GM21447 (cell line): ENCODE measurements at regions not wholly inside any gene's neighbourhood (a gene's known extent, or its start where the extent isn't known, plus 50 kb on each side); places are given as distances from the start of the nearest gene placed in this dataset.

Experiments
- ATAC-seq: cut with Tn5 transposase; IDR thresholded peaks from one replicate; pipeline ENCODE4 v1.9.1; 2021; ENCODE audit not compliant: unreplicated experiment

GRCh38 chr6:44500074-44500473 lies 112.6 kb downstream of the CDC5L start:
- no peak for ATAC-seq

- ATAC-seq, result no peak
Measured at GRCh38 chr6:44503471-44503870, 116.0 kb downstream of the CDC5L start.

- no peak for ATAC-seq
Measured at GRCh38 chr6:44504301-44504791, 116.8 kb downstream of the CDC5L start.

GRCh38 chr6:44505751-44506150 lies 118.2 kb downstream of the CDC5L start:
- ATAC-seq, result no peak

DNA sequence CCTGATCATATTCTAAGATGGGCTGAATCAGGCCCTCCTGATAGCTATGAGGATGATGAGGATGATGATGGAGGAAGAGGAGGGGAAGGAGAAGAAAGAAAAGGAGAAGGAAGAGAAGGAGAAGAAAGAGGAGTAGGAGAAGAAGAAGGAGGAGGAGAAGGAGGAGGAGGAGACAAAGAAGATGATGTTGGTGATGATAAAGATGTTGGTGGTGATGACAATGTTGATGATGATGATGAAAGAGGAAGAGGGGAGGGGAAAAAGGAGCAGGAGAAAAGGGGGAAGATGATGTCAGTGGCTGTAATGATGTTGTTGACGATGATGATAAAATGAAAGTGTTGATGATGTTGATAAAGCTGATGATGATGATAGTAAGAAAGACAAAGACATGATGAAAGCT lies 119.5 kb downstream of the CDC5L start:
- ATAC-seq, result no peak

DNA sequence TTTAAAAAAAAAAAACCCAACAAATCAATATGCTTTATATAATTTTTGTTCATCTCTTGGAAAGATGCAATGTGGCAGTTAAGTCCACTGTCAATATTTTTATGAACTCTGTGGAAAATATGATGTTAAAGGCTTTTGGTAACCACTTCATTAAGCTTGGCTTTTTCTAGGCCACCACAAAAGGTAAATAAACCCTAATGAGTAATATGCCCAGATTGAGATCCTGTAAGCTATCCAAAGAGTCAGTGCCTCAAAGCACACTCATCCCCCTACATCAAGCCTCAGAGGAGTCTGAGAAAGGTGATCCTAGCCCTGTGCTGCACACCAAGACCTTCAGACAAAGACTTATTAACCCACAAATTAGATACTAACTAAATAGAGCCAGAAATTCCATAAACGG lies 121.1 kb downstream of the CDC5L start:
- ATAC-seq, result no peak

GRCh38 chr6:44511126-44511525 lies 123.6 kb downstream of the CDC5L start:
- ATAC-seq, result no peak

GRCh38 chr6:44512868-44513741 lies 125.6 kb downstream of the CDC5L start:
- ATAC-seq, result no peak

DNA sequence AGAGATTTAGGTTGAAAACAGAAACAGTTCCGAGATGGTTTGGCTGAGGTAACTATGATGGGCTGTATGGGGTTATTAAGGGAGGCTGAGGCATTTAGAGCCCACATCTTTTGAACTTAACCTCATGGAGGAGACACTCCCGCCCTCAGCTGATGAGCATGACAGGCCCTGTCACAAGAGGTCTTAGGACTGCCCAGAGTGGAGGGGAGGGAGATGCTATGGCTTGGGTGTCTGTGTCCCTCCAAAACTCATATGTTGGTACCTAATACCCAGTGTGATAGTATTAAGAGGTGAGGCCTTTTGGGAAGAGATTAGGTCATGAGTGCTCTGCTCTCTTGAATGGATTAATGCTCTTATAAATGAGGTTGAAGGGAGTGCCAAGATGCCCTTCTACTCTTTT lies 126.6 kb downstream of the CDC5L start:
- ATAC-seq, result no peak

- ATAC-seq, result no peak
Measured at GRCh38 chr6:44514576-44515193, 127.2 kb downstream of the CDC5L start.

DNA sequence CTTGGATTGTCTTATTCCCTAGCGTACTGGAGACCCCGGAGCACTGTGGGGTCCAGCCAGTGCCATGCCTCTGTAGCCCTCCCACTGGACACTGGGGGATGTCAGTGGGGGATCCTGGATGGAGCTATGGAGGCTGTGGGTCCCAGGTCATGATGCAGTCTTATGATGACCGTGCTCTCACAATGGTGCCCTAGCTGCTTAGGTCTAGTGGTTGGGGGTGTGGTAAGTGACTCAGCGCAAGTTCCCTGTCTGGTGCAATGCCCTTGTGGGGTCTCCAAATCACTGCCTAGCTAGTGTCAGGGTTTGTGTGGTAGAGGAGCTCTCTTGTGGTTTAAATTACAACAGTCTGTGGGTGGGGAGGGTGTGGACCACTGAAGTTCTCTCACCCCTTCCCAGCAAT lies 135.4 kb downstream of the CDC5L start:
- ATAC-seq, result no peak

GRCh38 chr6:44524476-44525227 lies 137.1 kb downstream of the CDC5L start:
- ATAC-seq, result peak; percentile 72

DNA sequence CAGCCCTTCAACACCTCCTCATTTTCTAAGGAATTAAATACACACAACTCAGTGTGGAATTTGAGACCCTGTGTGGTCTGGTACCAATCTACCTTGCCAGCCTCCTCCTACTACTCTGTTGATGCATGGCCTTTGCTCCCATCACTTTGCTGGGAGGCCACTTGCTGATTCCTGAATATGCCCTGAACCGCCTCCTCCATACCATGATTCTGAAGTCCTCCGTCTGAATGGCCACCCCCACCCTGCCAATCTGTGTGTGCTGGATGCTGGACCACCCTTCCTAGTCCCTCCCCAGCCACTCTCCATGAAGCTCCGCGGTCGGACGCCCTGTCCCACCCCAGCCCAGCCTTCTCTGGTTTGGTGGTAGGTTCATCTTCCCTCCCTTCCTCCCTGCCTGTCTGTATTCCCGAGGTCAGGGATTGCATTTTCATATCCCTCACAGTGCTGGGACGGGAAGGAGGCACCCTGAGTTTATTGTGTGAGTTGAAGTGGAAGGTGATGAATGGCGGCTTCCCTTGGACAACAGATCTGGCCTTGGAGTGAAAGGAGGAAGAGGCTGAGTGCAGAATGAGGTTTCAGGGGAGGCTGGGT lies 138.3 kb downstream of the CDC5L start:
- ATAC-seq, result no peak

DNA sequence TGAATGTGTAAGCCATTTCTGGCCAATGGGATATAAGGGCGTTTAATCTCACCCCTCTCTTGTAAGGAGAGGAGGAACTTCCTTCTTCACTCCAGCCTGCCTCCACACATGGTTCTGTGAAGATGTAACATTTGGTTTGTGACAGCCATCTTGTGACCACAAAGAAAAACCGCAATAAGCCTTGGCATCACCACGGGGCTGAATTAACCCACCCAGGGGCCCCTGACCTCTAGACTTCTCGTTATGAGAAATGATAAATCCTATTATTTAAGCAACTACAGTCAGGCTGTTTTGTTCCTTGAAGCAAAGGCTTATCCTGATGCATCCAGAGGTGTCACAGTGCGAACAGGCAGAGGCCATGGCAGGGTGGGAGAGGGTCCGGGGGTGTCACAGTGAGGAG lies 139.7 kb downstream of the CDC5L start:
- ATAC-seq, result no peak

DNA sequence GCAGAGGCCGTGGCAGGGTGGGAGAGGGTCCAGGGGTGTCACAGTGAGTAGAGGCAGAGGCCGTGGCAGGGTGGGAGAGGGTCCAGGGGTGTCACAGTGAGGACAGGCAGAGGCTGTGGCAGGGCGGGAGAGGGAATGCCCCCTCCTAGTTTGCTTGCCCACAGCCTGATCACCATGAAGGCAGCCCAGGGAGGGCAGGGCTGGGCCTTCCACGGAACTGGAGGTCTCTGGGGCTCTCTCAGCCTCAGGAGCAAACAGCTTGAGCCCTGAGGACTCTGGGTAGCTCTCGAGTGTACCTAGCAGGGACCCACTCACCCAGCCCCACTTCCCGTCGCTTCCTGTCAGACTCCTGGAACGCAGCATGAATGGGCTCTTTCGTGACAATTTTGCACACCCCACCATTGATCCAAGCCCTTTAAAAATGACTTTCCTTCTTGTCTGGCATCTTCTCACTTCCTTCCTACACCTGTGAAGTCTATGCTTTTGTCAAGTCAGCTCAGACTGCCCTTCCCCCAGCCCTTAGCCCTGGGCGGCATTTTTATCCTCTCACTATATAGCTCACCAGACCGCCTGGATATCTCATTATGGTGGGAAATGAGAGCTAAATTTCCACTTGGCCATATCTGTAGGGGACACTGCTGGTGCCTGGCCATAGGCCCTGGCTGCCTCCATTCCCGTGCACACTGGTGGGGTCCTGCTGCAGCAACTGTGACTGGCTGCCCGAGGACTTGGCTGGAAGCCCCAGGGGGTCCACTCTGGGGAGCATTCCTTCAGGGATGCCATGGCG lies 140.3 kb downstream of the CDC5L start:
- no peak for ATAC-seq

DNA sequence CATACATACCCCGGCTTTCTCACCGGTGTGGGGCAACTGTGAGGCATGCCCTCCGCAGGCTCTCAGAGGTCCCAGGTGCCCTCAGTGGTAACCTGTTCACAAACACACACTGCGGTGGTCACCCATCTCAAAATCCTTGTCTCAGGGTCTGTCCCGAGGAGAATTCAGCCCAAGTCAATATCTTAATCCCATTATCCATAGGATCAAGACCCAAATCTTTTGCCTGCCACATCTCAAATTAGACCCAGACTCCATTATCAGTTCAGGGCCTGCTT lies 140.8 kb downstream of the CDC5L start:
- ATAC-seq, result no peak

DNA sequence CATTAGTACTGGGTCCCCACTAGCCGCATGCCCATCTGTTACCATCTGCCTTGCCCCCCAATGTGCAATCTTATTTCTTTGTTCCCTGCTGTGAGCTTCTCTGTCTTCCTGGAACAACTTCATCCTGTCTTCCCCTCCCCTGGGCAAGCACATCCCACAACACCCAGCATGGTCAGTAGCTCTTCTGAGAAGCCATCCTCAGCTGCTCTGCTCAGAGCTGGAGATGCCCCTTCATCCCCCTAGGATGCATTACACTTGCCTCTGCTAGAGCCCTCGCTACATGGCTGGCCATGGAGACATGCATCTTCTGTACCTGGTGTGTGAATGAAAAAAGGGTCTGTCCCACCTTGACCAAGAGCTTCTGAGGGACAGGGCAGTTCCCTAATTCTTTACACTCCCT lies 141.2 kb downstream of the CDC5L start:
- no peak for ATAC-seq

GRCh38 chr6:44529146-44529905 lies 141.8 kb downstream of the CDC5L start:
- no peak for ATAC-seq

GRCh38 chr6:44530209-44530909 lies 142.9 kb downstream of the CDC5L start:
- no peak for ATAC-seq

DNA sequence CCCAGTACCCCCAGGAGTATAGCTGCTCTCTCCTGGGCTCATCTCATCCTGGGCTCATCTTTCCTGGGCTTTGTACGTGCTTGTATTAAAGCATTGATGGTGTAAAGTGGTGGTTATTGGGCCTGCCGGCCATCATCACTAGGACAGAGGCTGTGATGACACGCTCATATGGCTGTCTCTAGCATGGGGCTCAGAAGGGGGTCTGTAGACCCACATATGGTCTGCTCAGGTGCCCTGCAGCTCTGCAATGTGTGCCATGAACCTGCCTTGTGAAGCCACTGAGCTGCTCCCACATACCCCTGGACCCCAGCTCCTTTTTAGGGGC lies 143.4 kb downstream of the CDC5L start:
- ATAC-seq, result no peak
